GM23248 (cell line): ENCODE measurements at regions not wholly inside any gene's neighbourhood (a gene's known extent, or its start where the extent isn't known, plus 50 kb on each side); places are given as distances from the start of the nearest gene placed in this dataset.

Experiments
- DNase-seq: peaks from one replicate; pipeline ENCODE4 v3.0.0-alpha.2; 2015
- H2AFZ ChIP-seq: fragments of 200-600 bp; sonication (generic); 2 replicates; pipeline ENCODE4 v1.6.1; 2016; ENCODE audit warnings: antibody characterized with exemption
- H3F3A ChIP-seq: fragments of 200-600 bp; sonication (generic); 2 replicates; pipeline ENCODE4 v1.6.1; 2016; ENCODE audit warnings: mild to moderate bottlenecking, antibody characterized with exemption, mixed run types; ENCODE audit not compliant: insufficient read depth
- H3K27ac ChIP-seq: fragments of 200-600 bp; sonication (generic); 2 replicates; pipeline ENCODE4 v1.5.1; 2016; ENCODE audit warnings: mild to moderate bottlenecking
- H3K27me3 ChIP-seq: fragments of 200-600 bp; sonication (generic); replicated peaks from 2 replicates; pipeline ENCODE4 v1.6.1; 2016; ENCODE audit warnings: mild to moderate bottlenecking; ENCODE audit not compliant: insufficient read depth
- H3K36me3 ChIP-seq: fragments of 200-600 bp; sonication (generic); 2 replicates; pipeline ENCODE4 v1.6.1; 2016; ENCODE audit warnings: low read depth, mild to moderate bottlenecking
- H3K4me1 ChIP-seq: fragments of 200-600 bp; sonication (generic); 2 replicates; pipeline ENCODE4 v1.6.1; 2016; ENCODE audit warnings: mild to moderate bottlenecking; ENCODE audit not compliant: insufficient read depth
- H3K4me2 ChIP-seq: fragments of 200-600 bp; sonication (generic); one replicate; pipeline ENCODE4 v1.6.1; 2016; ENCODE audit warnings: mild to moderate bottlenecking; ENCODE audit not compliant: unreplicated experiment
- H3K4me3 ChIP-seq: fragments of 200-600 bp; sonication (generic); 2 replicates; pipeline ENCODE4 v1.5.1; 2016; ENCODE audit warnings: mild to moderate bottlenecking
- H3K79me2 ChIP-seq: fragments of 200-600 bp; sonication (generic); 2 replicates; pipeline ENCODE4 v1.6.1; 2016; ENCODE audit warnings: mild to moderate bottlenecking; ENCODE audit not compliant: insufficient read depth
- H3K9ac ChIP-seq: fragments of 200-600 bp; sonication (generic); 2 replicates; pipeline ENCODE4 v1.6.1; 2016; ENCODE audit warnings: mild to moderate bottlenecking
- H3K9me2 ChIP-seq: fragments of 200-600 bp; sonication (generic); 2 replicates; pipeline ENCODE4 v1.6.1; 2016; ENCODE audit warnings: mixed run types, mild to moderate bottlenecking, moderate library complexity; ENCODE audit not compliant: insufficient read depth
- H3K9me3 ChIP-seq: fragments of 200-600 bp; sonication (generic); one replicate; pipeline ENCODE4 v1.6.1; 2017; ENCODE audit warnings: low read depth
- H4K20me1 ChIP-seq: fragments of 200-600 bp; sonication (generic); 2 replicates; pipeline ENCODE4 v1.6.0; 2016; ENCODE audit not compliant: insufficient read depth
- EZH2 ChIP-seq: fragments of 200-600 bp; sonication (generic); IDR thresholded peaks from 2 replicates; pipeline ENCODE4 v1.6.1; 2018; ENCODE audit warnings: antibody characterized with exemption, mild to moderate bottlenecking; ENCODE audit not compliant: insufficient read depth, poor library complexity, severe bottlenecking
- EZH2phosphoT487 ChIP-seq: fragments of 200-600 bp; sonication (generic); IDR thresholded peaks from 2 replicates; pipeline ENCODE4 v1.6.1; 2018; ENCODE audit warnings: antibody characterized with exemption, moderate library complexity, mild to moderate bottlenecking, low read depth; ENCODE audit not compliant: insufficient read depth
- WGBS, 2 experiments: methylation state at CpG; one replicate each; pipeline ENCODE4 v1.1.6; 2015 to 2017; ENCODE audit warnings: low lambda C conversion rate in 2 of 2, low coverage in 1 of 2; ENCODE audit errors: missing lambda C conversion rate in 2 of 2; 5-methylcytosine and 5-hydroxymethylcytosine counted together
- in situ Hi-C: fragments of 300-500 bp; cut with MboI; formaldehyde crosslinking; loops from 2 replicates; pipeline ENCODE4 v1.15.0; 2020

- Histone ChIP-seq H3K27me3 (no peaks in the 10 kb centered on the region), H3K4me2 (no peak overlapping the region), H2AFZ (no peak overlapping the region), H3F3A (no peaks in the 10 kb centered on the region), H3K36me3 (no peaks in the 10 kb centered on the region), H3K9ac (no peak overlapping the region), H3K9me2 (no peaks in the 10 kb centered on the region), H3K9me3 (no peaks in the 10 kb centered on the region), H3K4me3 (no peak overlapping the region), H3K27ac (no peak overlapping the region), H3K79me2 (no peaks in the 10 kb centered on the region), H4K20me1 (no peaks in the 10 kb centered on the region), H3K4me1 (no peaks in the 10 kb centered on the region)
- no peak for TF ChIP-seq EZH2phosphoT487
- no peak for TF ChIP-seq EZH2
- DNase-seq = no peak
- in situ Hi-C loops = no loop called here
- 29 to 35% methylated on average over 1 of the region's 1 CpG for WGBS, 2 experiments
Observed at GRCh38 chr10:129151281-129151680, 315.8 kb upstream of the MGMT start.

GRCh38 chr10:129156406-129156805 is 310.6 kb upstream of the MGMT start:
- no peak for TF ChIP-seq EZH2
- no peak for TF ChIP-seq EZH2phosphoT487
- no peak overlapping the region for H3K4me3 ChIP-seq
- H3K27ac ChIP-seq = no peak overlapping the region
- in situ Hi-C loops = no loop called here
- no peaks in the 10 kb centered on the region for H3K79me2 ChIP-seq
- H3K4me2 ChIP-seq = no peak overlapping the region
- no peaks in the 10 kb centered on the region for H3K36me3 ChIP-seq
- H3K9me2 ChIP-seq = no peaks in the 10 kb centered on the region
- H2AFZ ChIP-seq = no peak overlapping the region
- no peaks in the 10 kb centered on the region for H3K4me1 ChIP-seq
- no peaks in the 10 kb centered on the region for H3K27me3 ChIP-seq
- H3F3A ChIP-seq = no peaks in the 10 kb centered on the region
- DNase-seq = no peak
- H3K9me3 ChIP-seq = no peaks in the 10 kb centered on the region
- WGBS, 2 experiments = 29 to 30% methylated on average over 2 of the region's 2 CpGs
- H4K20me1 ChIP-seq = no peaks in the 10 kb centered on the region
- no peak overlapping the region for H3K9ac ChIP-seq

GRCh38 chr10:129157185-129157584 is 309.9 kb upstream of the MGMT start:
- Histone ChIP-seq H3K27me3 (no peaks in the 10 kb centered on the region), H3K79me2 (no peaks in the 10 kb centered on the region), H3K27ac (no peak overlapping the region), H2AFZ (no peak overlapping the region), H3K4me2 (no peak overlapping the region), H4K20me1 (no peaks in the 10 kb centered on the region), H3K4me3 (no peak overlapping the region), H3K9me2 (no peaks in the 10 kb centered on the region), H3F3A (no peaks in the 10 kb centered on the region), H3K9ac (no peak overlapping the region), H3K36me3 (no peaks in the 10 kb centered on the region), H3K4me1 (no peaks in the 10 kb centered on the region), H3K9me3 (no peaks in the 10 kb centered on the region)
- no peak for TF ChIP-seq EZH2
- TF ChIP-seq EZH2phosphoT487 = no peak
- in situ Hi-C loops = no loop called here
- WGBS, 2 experiments = 73 to 79% methylated on average over 5 of the region's 5 CpGs
- DNase-seq = no peak

- peak; percentile 3 for DNase-seq
- in situ Hi-C loops = no loop called here
Observed at GRCh38 chr10:129161150-129161549, 305.9 kb upstream of the MGMT start.

GRCh38 chr10:129163531-129163930 is 303.5 kb upstream of the MGMT start:
- H3K27ac ChIP-seq = no peak overlapping the region
- H3K4me1 ChIP-seq = no peaks in the 10 kb centered on the region
- H3K36me3 ChIP-seq = no peaks in the 10 kb centered on the region
- no peaks in the 10 kb centered on the region for H3K79me2 ChIP-seq
- H2AFZ ChIP-seq = no peak overlapping the region
- no peaks in the 10 kb centered on the region for H3K9me2 ChIP-seq
- 60 to 63% methylated on average over 7 of the region's 7 CpGs for WGBS, 2 experiments
- no peak overlapping the region for H3K9ac ChIP-seq
- no peaks in the 10 kb centered on the region for H3K9me3 ChIP-seq
- no peaks in the 10 kb centered on the region for H3F3A ChIP-seq
- no peaks in the 10 kb centered on the region for H4K20me1 ChIP-seq
- H3K4me3 ChIP-seq = no peak overlapping the region
- H3K4me2 ChIP-seq = no peak overlapping the region
- no peaks in the 10 kb centered on the region for H3K27me3 ChIP-seq
- no peak for DNase-seq
- TF ChIP-seq EZH2 (no peak), EZH2phosphoT487 (no peak)
- in situ Hi-C loops = no loop called here

More at GRCh38 chr10:129161150-129161549, 305.9 kb upstream of the MGMT start:
- Histone ChIP-seq H3F3A (no peaks in the 10 kb centered on the region), H3K27me3 (no peaks in the 10 kb centered on the region), H3K9ac (no peak overlapping the region), H3K9me3 (no peaks in the 10 kb centered on the region), H3K4me2 (no peak overlapping the region), H3K4me1 (no peaks in the 10 kb centered on the region), H3K27ac (no peak overlapping the region), H3K9me2 (no peaks in the 10 kb centered on the region), H3K79me2 (no peaks in the 10 kb centered on the region), H2AFZ (no peak overlapping the region), H4K20me1 (no peaks in the 10 kb centered on the region), H3K4me3 (no peak overlapping the region), H3K36me3 (no peaks in the 10 kb centered on the region)
- no peak for TF ChIP-seq EZH2
- no peak for TF ChIP-seq EZH2phosphoT487
- WGBS, 2 experiments = 2% methylated on average over 2 of the region's 2 CpGs
